SH-SY5Y (cell line): ENCODE measurements at regions not wholly inside any gene's neighbourhood (a gene's known extent, or its start where the extent isn't known, plus 50 kb on each side); places are given as distances from the start of the nearest gene placed in this dataset.

Source experiments
- GATA2 ChIP-seq: IDR thresholded peaks from 2 replicates; pipeline ENCODE4 v1.6.1; 2011; ENCODE audit warnings: mild to moderate bottlenecking, low read depth, low read length
- GATA3 ChIP-seq: IDR thresholded peaks from 2 replicates; pipeline ENCODE4 v1.6.1; 2011; ENCODE audit warnings: low read depth, mild to moderate bottlenecking, low read length, moderate library complexity

- TF ChIP-seq GATA2 = no peak
- TF ChIP-seq GATA3 = no peak
These were observed 287.5 kb downstream of the FBXW7 start for GRCh38 chr4:152248347-152248746.
